Head of caudate nucleus (tissue), 42 donors: ENCODE measurements at regions not wholly inside any gene's neighbourhood (a gene's known extent, or its start where the extent isn't known, plus 50 kb on each side); places are given as distances from the start of the nearest gene placed in this dataset.
"Not testable (repeated sequence)": the region's sequence is repeated elsewhere in the genome, so short reads cannot be mapped to it uniquely, and the experiment has no call there.

ENCODE experiments used
- DNase-seq, 42 donors: peaks; one replicate each; pipeline versions ENCODE4 v3.0.0 to v3.0.0-alpha.2; 2020 to 2021; ENCODE audit warnings: mixed read lengths in 7 of 42
- intact Hi-C: fragments of 100-400 bp; cut with DNase I; formaldehyde crosslinking; loops from one replicate; pipeline ENCODE4 v1.15.0; 2022

GRCh38 chr6:170203212-170203611 is 87.7 kb downstream of the DLL1 start:
- intact Hi-C loops, result no loop called here
- DNase-seq, result peak in 3 of 42 donors; percentile 13 to 37 (median 24)

- peak in 4 of 42 donors; percentile 8 to 25 (median 19) for DNase-seq
- intact Hi-C loops, result no loop called here
These were observed 88.3 kb downstream of the DLL1 start for GRCh38 chr6:170202416-170203135.

GRCh38 chr6:170201361-170201760 is 89.5 kb downstream of the DLL1 start:
- intact Hi-C loops, result no loop called here
- DNase-seq, result peak in 6 of 42 donors; percentile 3 to 27 (median 12)

- DNase-seq, result peak in 10 of 42 donors; percentile 0 to 39 (median 24)
- intact Hi-C loops, result no loop called here
These were observed 90.4 kb downstream of the DLL1 start for GRCh38 chr6:170200458-170200891.

GRCh38 chr6:170199716-170200115 is 91.2 kb downstream of the DLL1 start:
- DNase-seq, result peak in 4 of 42 donors; percentile 4 to 33 (median 20)
- intact Hi-C loops, result no loop called here

GRCh38 chr6:170198298-170198697 is 92.6 kb downstream of the DLL1 start:
- DNase-seq, result no peak
- intact Hi-C loops, result no loop called here

- DNase-seq, result no peak
- intact Hi-C loops, result no loop called here
These were observed 97.5 kb downstream of the DLL1 start for GRCh38 chr6:170193326-170193821.

- intact Hi-C loops, result no loop called here
- no peak for DNase-seq
These were observed 98.0 kb downstream of the DLL1 start for GRCh38 chr6:170192905-170193304.

GRCh38 chr6:170192101-170192500 is 98.8 kb downstream of the DLL1 start:
- DNase-seq, intact Hi-C loops: not testable (repeated sequence)

GRCh38 chr6:170190046-170190445 is 100.8 kb downstream of the DLL1 start:
- intact Hi-C loops, result no loop called here
- peak in 2 of 42 donors; percentile 0 to 34 for DNase-seq

- peak in 7 of 42 donors; percentile 0 to 40 (median 22) for DNase-seq
- intact Hi-C loops, result no loop called here
These were observed 101.6 kb downstream of the DLL1 start for GRCh38 chr6:170189236-170189635.

- intact Hi-C loops, result no loop called here
- DNase-seq, result peak in 9 of 42 donors; percentile 0 to 40 (median 27)
These were observed 102.3 kb downstream of the DLL1 start for GRCh38 chr6:170188571-170189001.

- peak in 6 of 42 donors; percentile 0 to 26 (median 15) for DNase-seq
- intact Hi-C loops, result no loop called here
These were observed 103.0 kb downstream of the DLL1 start for GRCh38 chr6:170187669-170188566.

GRCh38 chr6:170186941-170187668 is 103.8 kb downstream of the DLL1 start:
- intact Hi-C loops, result no loop called here
- DNase-seq, result peak in 6 of 42 donors; percentile 0 to 29 (median 18)

GRCh38 chr6:170186006-170186935 is 104.6 kb downstream of the DLL1 start:
- peak in 8 of 42 donors; percentile 0 to 33 (median 18) for DNase-seq
- intact Hi-C loops, result no loop called here

GRCh38 chr6:170185175-170185978 is 105.5 kb downstream of the DLL1 start:
- DNase-seq, result peak in 14 of 42 donors; percentile 11 to 66 (median 34)
- intact Hi-C loops, result no loop called here

GRCh38 chr6:170184316-170184715 is 106.6 kb downstream of the DLL1 start:
- DNase-seq, result peak in 8 of 42 donors; percentile 1 to 27 (median 11)
- intact Hi-C loops, result no loop called here
